ENCODE measurements at regions not wholly inside any gene's neighbourhood (a gene's known extent, or its start where the extent isn't known, plus 50 kb on each side); places are given as distances from the start of the nearest gene placed in this dataset.

DNA sequence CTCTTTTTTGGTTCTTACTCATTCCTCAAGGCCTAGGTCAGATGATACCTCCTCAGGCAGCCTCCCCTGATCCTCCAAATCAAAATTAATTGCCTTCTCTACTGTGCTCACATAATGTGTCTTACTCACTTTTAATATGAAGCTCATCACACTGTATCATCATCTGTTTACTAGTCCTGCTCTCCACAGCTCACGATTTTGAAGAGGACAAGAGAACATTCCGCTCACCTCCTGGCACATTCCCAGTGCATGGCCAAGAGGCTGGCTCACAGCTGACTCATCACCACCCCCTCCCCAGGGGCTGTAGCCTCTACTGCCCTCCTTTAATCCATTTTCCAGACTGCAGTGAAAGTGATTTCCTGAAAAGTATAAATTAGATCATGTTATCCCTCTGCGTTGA is 133.1 kb downstream of the ALDH8A1 start:
- TF ChIP-seq PHF8 (conservative IDR thresholded peaks at IDR 0.05; ENCODE audit: low read depth, low read length), result no peak
- TF ChIP-seq, protein P1, sequence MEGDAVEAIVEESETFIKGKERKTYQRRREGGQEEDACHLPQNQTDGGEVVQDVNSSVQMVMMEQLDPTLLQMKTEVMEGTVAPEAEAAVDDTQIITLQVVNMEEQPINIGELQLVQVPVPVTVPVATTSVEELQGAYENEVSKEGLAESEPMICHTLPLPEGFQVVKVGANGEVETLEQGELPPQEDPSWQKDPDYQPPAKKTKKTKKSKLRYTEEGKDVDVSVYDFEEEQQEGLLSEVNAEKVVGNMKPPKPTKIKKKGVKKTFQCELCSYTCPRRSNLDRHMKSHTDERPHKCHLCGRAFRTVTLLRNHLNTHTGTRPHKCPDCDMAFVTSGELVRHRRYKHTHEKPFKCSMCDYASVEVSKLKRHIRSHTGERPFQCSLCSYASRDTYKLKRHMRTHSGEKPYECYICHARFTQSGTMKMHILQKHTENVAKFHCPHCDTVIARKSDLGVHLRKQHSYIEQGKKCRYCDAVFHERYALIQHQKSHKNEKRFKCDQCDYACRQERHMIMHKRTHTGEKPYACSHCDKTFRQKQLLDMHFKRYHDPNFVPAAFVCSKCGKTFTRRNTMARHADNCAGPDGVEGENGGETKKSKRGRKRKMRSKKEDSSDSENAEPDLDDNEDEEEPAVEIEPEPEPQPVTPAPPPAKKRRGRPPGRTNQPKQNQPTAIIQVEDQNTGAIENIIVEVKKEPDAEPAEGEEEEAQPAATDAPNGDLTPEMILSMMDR (IDR thresholded peaks at IDR 0.05; ENCODE audit: control extremely low read depth in 1 of 3, insufficient read depth in 1 of 3, low read depth in 1 of 3, low read length in 3 of 3), result no peak
- TF ChIP-seq CBX5 (IDR thresholded peaks at IDR 0.05; ENCODE audit: low read depth, low read length), result no peak
- no peak for TF ChIP-seq POLR2A (IDR thresholded peaks at IDR 0.05; ENCODE audit: control extremely low read depth in 1 of 2, low read depth in 2 of 2, low read length in 2 of 2)
- TF ChIP-seq TAF1 (IDR thresholded peaks at IDR 0.05; ENCODE audit: low read depth, low read length), result no peak
- no peak for TF ChIP-seq EP300 (IDR thresholded peaks at IDR 0.05; ENCODE audit: borderline replicate concordance in 1 of 2, low read depth in 2 of 2, low read length in 2 of 2)
- no peak for TF ChIP-seq EZH2 (IDR thresholded peaks at IDR 0.05; ENCODE audit: low read depth, low read length, severe bottlenecking)
- no peak for TF ChIP-seq POLR2AphosphoS5 (IDR thresholded peaks at IDR 0.05; ENCODE audit: low read depth, low read length)
- TF ChIP-seq CEBPB (IDR thresholded peaks at IDR 0.05; ENCODE audit: low read depth, low read length), result no peak
- TF ChIP-seq TEAD4 (IDR thresholded peaks at IDR 0.05; ENCODE audit: low read depth, low read length), result no peak
